Left ventricle myocardium inferior (tissue), 1 donor: ENCODE measurements at regions not wholly inside any gene's neighbourhood (a gene's known extent, or its start where the extent isn't known, plus 50 kb on each side); places are given as distances from the start of the nearest gene placed in this dataset.

ENCODE experiments used
- DNase-seq: peaks from one replicate; pipeline ENCODE4 v3.0.0-alpha.2; 2020
- H3K27ac ChIP-seq: fragments of 200-600 bp; replicated peaks from 2 replicates; pipeline ENCODE4 v1.8.0; 2021
- H3K27me3 ChIP-seq: fragments of 200-600 bp; 2 replicates; pipeline ENCODE4 v1.8.0; 2021; ENCODE audit warnings: low read depth
- H3K36me3 ChIP-seq: fragments of 200-600 bp; 2 replicates; pipeline ENCODE4 v1.8.0; 2021
- H3K4me1 ChIP-seq: fragments of 200-600 bp; 2 replicates; pipeline ENCODE4 v1.8.0; 2021
- H3K4me3 ChIP-seq: fragments of 200-600 bp; 2 replicates; pipeline ENCODE4 v1.8.0; 2021; ENCODE audit warnings: mild to moderate bottlenecking, moderate library complexity
- H3K9me3 ChIP-seq: fragments of 200-600 bp; replicated peaks from 2 replicates; pipeline ENCODE4 v1.8.0; 2021
- CTCF ChIP-seq: fragments of 200-600 bp; IDR thresholded peaks from 2 replicates; pipeline ENCODE4 v1.8.0; 2021; ENCODE audit warnings: antibody characterized with exemption, mild to moderate bottlenecking, borderline replicate concordance
- intact Hi-C: fragments of 100-400 bp; cut with micrococcal nuclease; formaldehyde crosslinking; loops from one replicate; pipeline ENCODE4 v1.11.0; 2022
- donor health status: DM: no; HTN: yes; CAD: no; lungs with severe emphysema.

- no peak for TF ChIP-seq CTCF
- intact Hi-C loops: no loop called here
Measured at GRCh38 chr18:57890266-57890665, 87.2 kb upstream of the ATP8B1 start.

GRCh38 chr18:57889841-57890240 is 86.7 kb upstream of the ATP8B1 start:
- Histone ChIP-seq H3K27me3 (no peaks in the 10 kb centered on the region), H3K4me1 (no peaks in the 10 kb centered on the region), H3K27ac (no peak overlapping the region), H3K36me3 (no peaks in the 10 kb centered on the region), H3K9me3 (peaks cover 16% of the 10 kb centered on the region), H3K4me3 (no peak overlapping the region)
- intact Hi-C loops: loop anchor here (10.0 kb wide), 1 partner anchor 235 kb away; no protein-coding TSS in a partner anchor
- TF ChIP-seq CTCF: no peak
- DNase-seq: no peak

More at GRCh38 chr18:57890266-57890665, 87.2 kb upstream of the ATP8B1 start:
- Histone ChIP-seq H3K36me3 (no peaks in the 10 kb centered on the region), H3K27ac (no peak overlapping the region), H3K4me3 (no peak overlapping the region), H3K27me3 (no peaks in the 10 kb centered on the region), H3K4me1 (no peaks in the 10 kb centered on the region), H3K9me3 (peaks cover 16% of the 10 kb centered on the region)
- no peak for DNase-seq

- Histone ChIP-seq H3K27me3 (no peaks in the 10 kb centered on the region), H3K27ac (no peak overlapping the region), H3K4me3 (no peak overlapping the region), H3K9me3 (peaks cover 16% of the 10 kb centered on the region), H3K4me1 (no peaks in the 10 kb centered on the region), H3K36me3 (no peaks in the 10 kb centered on the region)
- TF ChIP-seq CTCF: no peak
- DNase-seq: no peak
- intact Hi-C loops: loop anchor here (10.0 kb wide), 1 partner anchor 237 kb away; no protein-coding TSS in a partner anchor
Measured at GRCh38 chr18:57887543-57888383, 84.6 kb upstream of the ATP8B1 start.

GRCh38 chr18:57885931-57886330 is 82.8 kb upstream of the ATP8B1 start:
- DNase-seq: no peak
- intact Hi-C loops: loop anchor here (10.0 kb wide), 1 partner anchor 239 kb away; no protein-coding TSS in a partner anchor

GRCh38 chr18:57882465-57882864 is 79.3 kb upstream of the ATP8B1 start:
- intact Hi-C loops: loop anchor here (10.0 kb wide), 1 partner anchor 242 kb away; no protein-coding TSS in a partner anchor
- no peak for TF ChIP-seq CTCF
- no peak for DNase-seq
- Histone ChIP-seq H3K4me3 (no peak overlapping the region), H3K27ac (no peak overlapping the region), H3K9me3 (peaks cover 6% of the 10 kb centered on the region), H3K27me3 (no peaks in the 10 kb centered on the region), H3K36me3 (no peaks in the 10 kb centered on the region), H3K4me1 (no peaks in the 10 kb centered on the region)

More at GRCh38 chr18:57885931-57886330, 82.8 kb upstream of the ATP8B1 start:
- no peaks in the 10 kb centered on the region for H3K4me1 ChIP-seq
- H3K9me3 ChIP-seq: peaks cover 16% of the 10 kb centered on the region
- no peak overlapping the region for H3K4me3 ChIP-seq
- TF ChIP-seq CTCF: no peak
- H3K27ac ChIP-seq: no peak overlapping the region
- no peaks in the 10 kb centered on the region for H3K27me3 ChIP-seq
- H3K36me3 ChIP-seq: no peaks in the 10 kb centered on the region
